Skeletal muscle tissue (tissue), 3 donors: ENCODE measurements at regions not wholly inside any gene's neighbourhood (a gene's known extent, or its start where the extent isn't known, plus 50 kb on each side); places are given as distances from the start of the nearest gene placed in this dataset.

Experiments
- H3K27ac ChIP-seq: one replicate; pipeline ENCODE4 v1.7.0; 2013; ENCODE audit warnings: mild to moderate bottlenecking, low read depth, low read length, inconsistent platforms
- H3K27me3 ChIP-seq, 3 donors: one replicate each; pipeline ENCODE4 v1.7.0; 2013; ENCODE audit warnings: low read length in 3 of 3; ENCODE audit not compliant: control insufficient read depth in 3 of 3, insufficient read depth in 3 of 3
- H3K36me3 ChIP-seq, 3 donors: one replicate each; pipeline ENCODE4 v1.7.0; 2013; ENCODE audit warnings: low read length in 3 of 3; ENCODE audit not compliant: control insufficient read depth in 3 of 3, insufficient read depth in 3 of 3
- H3K4me1 ChIP-seq, 3 donors: one replicate each; pipeline ENCODE4 v1.7.0; 2013; ENCODE audit warnings: low read length in 3 of 3, mild to moderate bottlenecking in 3 of 3; ENCODE audit not compliant: control insufficient read depth in 3 of 3, insufficient read depth in 3 of 3
- H3K4me3 ChIP-seq, 3 donors: one replicate each; pipeline ENCODE4 v1.7.0; 2013; ENCODE audit warnings: low read length in 3 of 3
- H3K9ac ChIP-seq, 3 donors: one replicate each; pipeline ENCODE4 v1.7.0; 2013; ENCODE audit warnings: low read length in 3 of 3, mild to moderate bottlenecking in 3 of 3, moderate library complexity in 2 of 3, low read depth in 1 of 3
- H3K9me3 ChIP-seq, 3 donors: one replicate each; pipeline ENCODE4 v1.7.0; 2013; ENCODE audit warnings: low read length in 3 of 3; ENCODE audit not compliant: control insufficient read depth in 3 of 3
- donor health status: Osteomylitis.

- Histone ChIP-seq H3K4me3 (no peak overlapping the region), H3K36me3 (no peaks in the 10 kb centered on the region), H3K27me3 (no peaks in the 10 kb centered on the region), H3K4me1 (no peaks in the 10 kb centered on the region), H3K9me3 (no peaks in the 10 kb centered on the region), H3K9ac (no peak overlapping the region), H3K27ac (no peak overlapping the region)
Observed at GRCh38 chr7:52074071-52074470, 757.5 kb upstream of the COBL start.

DNA sequence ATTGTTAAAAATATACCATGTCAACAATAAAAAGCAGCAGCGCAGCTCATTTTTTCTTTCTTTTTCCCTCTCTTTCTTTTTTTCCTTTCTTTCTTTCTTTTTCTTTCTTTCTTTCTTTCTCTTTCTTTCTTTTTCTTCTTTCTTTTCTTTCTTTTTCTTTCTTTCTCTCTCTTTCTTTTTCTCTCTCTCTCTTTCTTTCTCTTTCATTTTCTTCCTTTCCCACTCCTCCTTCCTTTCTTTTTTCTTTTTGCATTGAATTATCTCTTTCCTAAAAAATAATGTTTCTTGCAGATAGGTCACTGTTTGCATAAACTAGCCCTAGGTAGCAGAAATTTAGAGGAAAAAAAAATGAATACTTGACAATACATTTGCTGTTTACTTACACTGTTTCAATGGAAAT, 755.1 kb upstream of the COBL start:
- H3K4me1 ChIP-seq = no peaks in the 10 kb centered on the region
- no peak overlapping the region for H3K27ac ChIP-seq
- no peaks in the 10 kb centered on the region for H3K36me3 ChIP-seq
- H3K9me3 ChIP-seq = no peaks in the 10 kb centered on the region
- no peak overlapping the region for H3K9ac ChIP-seq
- no peaks in the 10 kb centered on the region for H3K27me3 ChIP-seq
- no peak overlapping the region for H3K4me3 ChIP-seq

- Histone ChIP-seq H3K4me1 (no peaks in the 10 kb centered on the region), H3K36me3 (no peaks in the 10 kb centered on the region), H3K9me3 (no peaks in the 10 kb centered on the region), H3K27ac (no peak overlapping the region), H3K9ac (no peak overlapping the region), H3K4me3 (no peak overlapping the region), H3K27me3 (no peaks in the 10 kb centered on the region)
Observed at GRCh38 chr7:52064493-52064892, 747.9 kb upstream of the COBL start.

DNA sequence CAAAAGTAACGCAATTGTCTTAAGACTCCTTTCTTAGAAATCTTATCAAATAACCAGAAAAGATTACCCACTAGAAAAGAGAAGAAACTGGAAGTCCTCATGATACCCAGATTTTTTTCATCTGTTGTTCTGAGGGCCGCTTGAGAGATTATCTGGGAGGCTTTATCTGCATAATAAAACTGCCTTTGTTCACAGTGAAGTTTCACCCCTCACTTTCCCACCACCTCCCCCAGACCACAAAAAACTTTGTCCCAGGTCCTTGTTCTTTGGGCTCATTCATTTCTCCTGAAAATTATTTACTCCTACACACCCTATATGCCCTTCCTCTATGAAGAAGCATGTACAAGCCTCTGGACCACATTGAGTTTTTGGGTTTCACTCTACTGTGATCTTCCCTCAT, 745.1 kb upstream of the COBL start:
- Histone ChIP-seq H3K9me3 (no peaks in the 10 kb centered on the region), H3K4me3 (no peak overlapping the region), H3K27me3 (no peaks in the 10 kb centered on the region), H3K4me1 (no peaks in the 10 kb centered on the region), H3K9ac (no peak overlapping the region), H3K27ac (no peak overlapping the region), H3K36me3 (no peaks in the 10 kb centered on the region)

DNA sequence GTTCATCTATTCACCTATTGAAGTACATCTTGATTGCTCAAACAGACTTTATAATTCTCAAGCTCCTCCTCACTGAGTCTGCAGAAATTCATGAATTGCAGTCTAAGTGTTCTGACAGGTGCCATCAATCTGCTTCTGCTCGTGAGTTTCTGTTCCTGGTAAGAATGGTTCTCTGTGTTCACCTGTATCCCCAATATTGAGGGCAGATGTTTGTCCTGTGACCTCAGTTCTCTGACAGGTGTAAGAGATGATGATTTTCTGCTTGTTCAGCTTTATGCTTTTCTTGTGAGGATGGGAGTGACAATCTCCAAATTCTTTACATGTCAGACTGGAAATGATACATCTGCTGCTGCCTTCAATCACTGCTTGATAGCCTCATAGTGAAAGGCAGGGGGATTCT, 736.9 kb upstream of the COBL start:
- Histone ChIP-seq H3K27ac (no peak overlapping the region), H3K9ac (no peak overlapping the region), H3K4me1 (no peaks in the 10 kb centered on the region), H3K9me3 (no peaks in the 10 kb centered on the region), H3K36me3 (no peaks in the 10 kb centered on the region), H3K4me3 (no peak overlapping the region), H3K27me3 (no peaks in the 10 kb centered on the region)

DNA sequence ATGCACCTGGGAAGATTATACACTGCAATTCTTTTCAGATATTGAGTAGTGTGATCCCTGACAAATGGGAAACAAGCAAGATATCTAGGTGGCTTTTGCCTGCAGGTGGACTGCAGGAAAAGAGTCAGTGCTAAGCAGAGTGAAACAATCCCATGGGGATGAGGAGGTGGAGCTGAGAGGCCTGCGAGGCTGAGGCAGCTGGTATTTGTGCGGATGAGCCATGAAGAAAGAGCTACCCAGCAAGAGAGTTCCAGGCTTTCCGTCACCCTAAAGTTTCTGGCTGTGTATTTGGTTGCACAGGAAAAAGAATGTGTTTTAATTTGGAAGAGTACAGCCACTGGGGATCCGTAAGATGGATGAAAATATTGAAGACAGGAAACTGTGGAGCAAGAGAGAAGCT, 714.1 kb upstream of the COBL start:
- no peaks in the 10 kb centered on the region for H3K4me1 ChIP-seq

DNA sequence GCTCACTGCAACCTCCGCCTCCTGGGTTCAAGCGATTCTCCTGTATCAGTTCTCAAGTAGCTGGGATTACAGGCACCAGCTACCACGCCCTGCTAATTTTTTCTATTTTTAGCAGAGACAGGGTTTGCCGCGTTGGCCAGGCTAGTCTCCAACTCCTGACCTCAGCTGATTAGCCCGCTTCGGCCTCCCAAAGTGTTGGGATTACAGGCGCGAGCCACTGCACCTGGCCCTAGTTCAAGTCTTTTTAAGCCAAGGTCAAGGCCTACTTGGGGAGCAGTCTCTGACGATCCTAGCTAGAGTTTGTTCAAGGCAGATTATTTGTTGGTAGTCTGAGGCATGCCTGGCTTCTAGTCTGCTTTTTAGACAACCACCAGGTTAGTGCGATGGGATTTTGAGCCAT, 709.5 kb upstream of the COBL start:
- H3K9me3 ChIP-seq = no peaks in the 10 kb centered on the region
- H3K4me1 ChIP-seq = no peaks in the 10 kb centered on the region
- H3K27ac ChIP-seq = no peak overlapping the region
- H3K27me3 ChIP-seq = no peaks in the 10 kb centered on the region
- H3K9ac ChIP-seq = no peak overlapping the region
- no peak overlapping the region for H3K4me3 ChIP-seq
- no peaks in the 10 kb centered on the region for H3K36me3 ChIP-seq

More for the DNA sequence above, 714.1 kb upstream of the COBL start:
- no peak overlapping the region for H3K9ac ChIP-seq
- H3K36me3 ChIP-seq = no peaks in the 10 kb centered on the region
- H3K9me3 ChIP-seq = no peaks in the 10 kb centered on the region
- no peaks in the 10 kb centered on the region for H3K27me3 ChIP-seq
- no peak overlapping the region for H3K27ac ChIP-seq
- no peak overlapping the region for H3K4me3 ChIP-seq

GRCh38 chr7:52021343-52021742, 704.7 kb upstream of the COBL start:
- Histone ChIP-seq H3K9ac (no peak overlapping the region), H3K36me3 (no peaks in the 10 kb centered on the region), H3K4me1 (no peaks in the 10 kb centered on the region), H3K9me3 (peaks cover 0 to 2% (median 0%) of the 10 kb centered on the region in 3 donors), H3K27ac (no peak overlapping the region), H3K4me3 (no peak overlapping the region), H3K27me3 (no peaks in the 10 kb centered on the region)

DNA sequence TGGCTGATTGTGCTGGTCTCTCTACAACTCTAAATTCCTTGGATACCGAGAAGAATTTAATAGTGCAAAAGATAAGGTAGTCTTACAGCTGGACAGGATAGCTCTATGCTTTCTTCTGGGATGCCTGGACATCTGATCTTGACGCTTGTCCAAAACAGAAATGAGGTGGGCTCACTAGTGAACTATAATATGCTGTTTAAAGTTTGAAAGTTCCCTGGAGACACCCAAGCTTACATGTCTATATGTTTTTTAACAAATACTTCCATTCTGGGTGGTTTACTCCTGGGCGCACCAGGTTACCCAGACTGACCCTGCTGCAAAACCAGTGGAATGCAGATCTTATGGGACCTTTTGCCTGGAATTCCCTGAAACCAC, 702.1 kb upstream of the COBL start:
- Histone ChIP-seq H3K4me3 (no peak overlapping the region), H3K4me1 (no peaks in the 10 kb centered on the region), H3K36me3 (no peaks in the 10 kb centered on the region), H3K27ac (no peak overlapping the region), H3K27me3 (no peaks in the 10 kb centered on the region), H3K9ac (no peak overlapping the region), H3K9me3 (peaks cover 0 to 2% (median 0%) of the 10 kb centered on the region in 3 donors)

DNA sequence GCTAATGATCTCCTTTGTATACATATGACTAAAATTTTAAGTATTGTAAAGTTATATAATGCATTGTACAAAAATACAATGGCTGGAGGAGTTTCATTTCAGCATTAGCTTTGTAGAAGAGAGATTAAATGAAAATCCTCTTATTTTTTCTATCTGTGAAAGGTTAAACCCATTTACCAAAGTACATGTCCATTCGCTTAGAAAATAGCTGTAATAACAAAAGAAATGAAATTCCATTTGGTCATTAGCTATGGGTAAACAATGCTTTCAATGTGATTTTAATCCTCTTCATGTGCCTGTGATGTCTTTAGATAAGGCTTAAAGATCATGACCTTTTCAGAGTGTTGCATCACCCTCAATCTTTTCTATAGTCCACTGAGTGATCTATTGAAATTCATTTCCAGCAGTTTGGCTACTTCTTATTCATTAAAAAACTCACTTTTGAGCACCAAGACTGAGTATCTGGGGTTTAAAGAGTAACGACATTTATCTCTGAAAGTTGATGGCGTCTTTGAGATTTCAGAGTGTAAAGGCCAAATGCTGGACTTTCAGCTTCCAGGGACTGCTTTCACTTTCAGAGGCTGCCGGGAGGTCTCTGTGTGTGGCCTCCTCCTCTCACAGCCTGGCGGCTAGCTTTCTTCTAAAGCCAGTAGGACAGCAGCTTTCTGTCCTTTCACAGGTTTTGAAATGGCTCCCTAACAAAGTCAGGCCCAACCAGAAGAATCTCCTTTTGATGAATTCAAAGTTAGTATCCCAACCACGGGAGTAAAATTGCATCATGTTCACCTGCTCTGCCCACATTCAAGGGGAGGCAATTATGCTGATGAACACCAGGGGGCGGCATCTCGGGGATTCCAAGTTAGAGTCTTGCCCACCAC, 701.4 kb upstream of the COBL start:
- H3K27me3 ChIP-seq = no peaks in the 10 kb centered on the region
- H3K4me3 ChIP-seq = no peak overlapping the region
- H3K9me3 ChIP-seq = peaks cover 0 to 2% (median 0%) of the 10 kb centered on the region in 3 donors
- H3K4me1 ChIP-seq = no peaks in the 10 kb centered on the region
- no peak overlapping the region for H3K27ac ChIP-seq
- no peaks in the 10 kb centered on the region for H3K36me3 ChIP-seq
- H3K9ac ChIP-seq = no peak overlapping the region
